Activated naive CD4-positive, alpha-beta T cell treated with anti-CD3 and anti-CD28 coated beads, Interleukin-2, amount 50 U/mL, for 24 hours (primary cell): ENCODE measurements at regions not wholly inside any gene's neighbourhood (a gene's known extent, or its start where the extent isn't known, plus 50 kb on each side); places are given as distances from the start of the nearest gene placed in this dataset.
"Not testable (repeated sequence)": the region's sequence is repeated elsewhere in the genome, so short reads cannot be mapped to it uniquely, and the experiment has no call there.

Experiments
- H3K27ac Mint-ChIP-seq: one replicate; pipeline ENCODE4 v1.8.0; 2021; ENCODE audit warnings: mild to moderate bottlenecking, mixed read lengths
- H3K27me3 Mint-ChIP-seq: one replicate; pipeline ENCODE4 v1.8.0; 2021; ENCODE audit warnings: mixed read lengths
- H3K36me3 Mint-ChIP-seq: one replicate; pipeline ENCODE4 v1.8.0; 2021; ENCODE audit warnings: mixed read lengths
- H3K4me1 Mint-ChIP-seq: one replicate; pipeline ENCODE4 v1.8.0; 2021; ENCODE audit warnings: mixed read lengths
- H3K4me3 Mint-ChIP-seq: one replicate; pipeline ENCODE4 v1.8.0; 2021; ENCODE audit warnings: mild to moderate bottlenecking, mixed read lengths
- H3K9me3 Mint-ChIP-seq: one replicate; pipeline ENCODE4 v1.8.0; 2021; ENCODE audit warnings: mixed read lengths

DNA sequence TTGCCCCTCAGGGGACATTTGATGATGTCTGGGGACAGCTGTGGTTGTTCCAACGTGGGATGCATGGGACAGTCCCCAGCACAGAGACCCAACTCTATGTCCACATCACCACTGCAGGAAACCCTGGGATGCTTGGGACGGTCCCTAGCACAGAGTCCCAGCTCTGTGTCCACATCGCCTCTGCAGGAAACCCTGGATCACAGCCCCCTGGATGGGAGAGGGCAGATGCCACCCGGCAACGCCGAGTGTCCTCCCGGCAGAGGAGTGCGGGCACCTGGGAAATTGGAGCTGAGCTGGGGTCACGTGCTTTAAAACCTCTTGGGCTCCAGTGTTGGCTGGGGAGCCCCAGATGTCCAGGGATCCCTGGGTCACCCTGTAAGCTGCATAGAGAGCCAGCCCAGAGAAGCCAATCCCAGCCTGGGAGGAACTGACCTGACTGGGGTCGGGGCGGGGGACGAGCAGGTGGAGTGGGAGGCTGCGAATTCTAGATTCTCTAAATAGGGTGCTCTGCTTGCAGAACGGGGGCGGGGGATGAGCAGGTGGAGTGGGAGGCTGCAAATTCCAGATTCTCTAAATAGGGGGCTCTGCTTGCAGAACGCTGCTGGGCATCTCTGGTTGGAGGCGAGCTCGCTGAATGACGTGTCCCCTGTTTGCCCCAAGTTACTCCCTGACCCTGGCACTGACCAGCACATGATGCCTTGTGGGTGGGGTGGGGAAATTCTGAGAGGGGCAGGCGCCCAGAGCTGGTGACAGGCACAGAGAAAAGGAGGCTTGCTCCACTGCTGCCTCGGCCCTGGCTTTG lies 1197.8 kb downstream of the BRD1 start:
- no peaks in the 10 kb centered on the region for H3K4me1 Mint-ChIP-seq
- H3K27ac Mint-ChIP-seq: no peak overlapping the region
- H3K36me3 Mint-ChIP-seq: no peaks in the 10 kb centered on the region
- no peaks in the 10 kb centered on the region for H3K9me3 Mint-ChIP-seq
- no peak overlapping the region for H3K4me3 Mint-ChIP-seq
- H3K27me3 Mint-ChIP-seq: no peaks in the 10 kb centered on the region

DNA sequence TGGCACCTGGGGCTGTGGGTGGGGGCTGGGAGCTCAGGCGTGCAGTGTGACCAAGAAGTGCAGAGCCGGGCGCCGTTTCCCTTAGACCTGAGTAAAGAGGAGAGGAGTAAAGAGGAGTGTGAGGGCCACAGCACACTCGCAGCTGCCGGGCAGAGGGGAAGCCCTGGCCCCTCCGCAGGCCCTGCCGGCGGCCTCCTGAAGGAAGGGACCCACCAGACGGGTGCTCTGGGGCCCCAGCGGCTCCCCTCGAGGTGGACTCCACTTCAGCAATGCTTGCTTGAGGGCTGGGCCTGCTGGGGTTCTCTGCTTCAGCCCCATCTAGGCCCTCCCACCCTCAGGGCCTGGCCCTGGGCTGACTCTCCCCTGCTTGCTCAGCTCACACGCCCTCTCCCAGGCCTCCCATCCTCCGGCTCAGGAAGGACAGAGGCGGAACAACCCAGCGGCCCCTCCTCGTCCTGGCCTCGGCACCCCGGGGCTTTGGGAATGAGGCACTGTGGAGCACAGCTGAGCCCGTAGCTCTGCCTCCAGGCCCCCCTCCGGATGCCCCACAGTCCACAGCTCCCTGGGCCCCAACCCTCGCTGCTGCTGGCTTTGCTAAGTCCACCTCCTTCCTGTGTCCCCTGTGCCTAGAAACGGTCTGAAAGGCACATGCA lies 1198.7 kb downstream of the BRD1 start:
- no peaks in the 10 kb centered on the region for H3K27me3 Mint-ChIP-seq
- H3K27ac Mint-ChIP-seq: no peak overlapping the region
- no peaks in the 10 kb centered on the region for H3K36me3 Mint-ChIP-seq
- no peak overlapping the region for H3K4me3 Mint-ChIP-seq
- H3K4me1 Mint-ChIP-seq: no peaks in the 10 kb centered on the region
- H3K9me3 Mint-ChIP-seq: no peaks in the 10 kb centered on the region

DNA sequence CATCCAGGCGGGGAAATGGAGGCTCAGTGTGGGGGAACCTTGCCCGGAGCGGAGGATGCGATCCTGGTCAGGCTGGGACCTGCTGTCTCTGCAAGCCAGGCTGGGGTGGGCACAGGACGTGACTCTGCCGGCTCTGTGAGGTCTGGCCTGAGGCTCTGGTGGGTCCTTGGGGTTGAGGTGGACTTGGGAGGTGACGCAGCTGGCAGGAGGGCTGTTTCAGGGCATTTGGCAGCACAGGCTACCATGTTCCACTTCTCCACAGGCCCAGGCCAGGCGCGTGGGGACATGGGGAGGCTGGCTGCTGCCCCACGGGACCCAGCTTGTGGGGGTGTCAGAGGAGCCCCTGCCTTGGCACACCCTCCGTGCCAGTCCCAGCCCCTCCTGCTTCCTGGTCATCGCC lies 1199.7 kb downstream of the BRD1 start:
- H3K4me1 Mint-ChIP-seq: no peaks in the 10 kb centered on the region
- no peaks in the 10 kb centered on the region for H3K27me3 Mint-ChIP-seq
- H3K4me3 Mint-ChIP-seq: no peak overlapping the region
- H3K36me3 Mint-ChIP-seq: no peaks in the 10 kb centered on the region
- no peaks in the 10 kb centered on the region for H3K9me3 Mint-ChIP-seq
- no peak overlapping the region for H3K27ac Mint-ChIP-seq

DNA sequence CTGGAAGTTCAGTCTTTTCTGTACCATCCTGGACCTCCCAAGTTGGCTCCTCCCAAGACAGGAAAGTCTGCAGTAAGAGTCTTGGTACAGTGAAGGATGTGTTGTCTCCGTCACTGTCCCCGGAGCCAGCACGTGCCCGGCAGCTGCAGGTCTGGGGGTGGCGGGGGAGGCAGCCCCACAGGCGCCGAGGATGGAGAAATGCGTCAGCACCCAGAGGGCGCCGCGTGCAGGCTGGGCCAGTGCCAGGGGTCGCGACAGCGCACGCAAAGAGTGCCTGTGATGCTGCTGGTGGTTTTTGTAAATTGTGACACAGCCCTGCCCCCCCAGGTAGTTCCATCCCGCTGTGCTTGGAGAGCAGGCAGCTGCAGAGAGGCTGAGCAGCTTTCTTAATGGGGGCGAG lies 1200.5 kb downstream of the BRD1 start:
- Mint-ChIP-seq H3K4me3 (no peak overlapping the region), H3K36me3 (no peaks in the 10 kb centered on the region), H3K9me3 (no peaks in the 10 kb centered on the region), H3K4me1 (no peaks in the 10 kb centered on the region), H3K27ac (no peak overlapping the region), H3K27me3 (no peaks in the 10 kb centered on the region)

DNA sequence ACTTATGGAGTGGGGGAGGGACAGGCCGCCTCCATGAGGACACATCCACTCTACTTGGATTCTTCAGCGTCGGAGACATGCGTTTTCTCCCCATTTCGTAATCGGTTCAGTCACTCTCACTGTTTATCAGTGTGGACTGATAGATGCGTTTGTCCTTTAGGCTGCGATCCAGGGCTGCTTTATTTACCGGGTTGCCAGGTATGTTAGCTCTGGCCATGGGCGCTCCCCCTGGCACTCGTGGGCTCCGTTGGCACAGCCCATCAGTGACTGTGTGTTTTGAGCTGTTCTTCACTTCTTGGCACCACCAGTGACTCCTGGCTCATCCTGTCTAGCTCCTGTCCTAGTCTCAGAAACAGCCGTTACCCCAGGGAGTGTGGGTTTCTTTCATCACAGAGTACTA lies 1203.3 kb downstream of the BRD1 start:
- no peaks in the 10 kb centered on the region for H3K36me3 Mint-ChIP-seq
- no peaks in the 10 kb centered on the region for H3K27me3 Mint-ChIP-seq
- H3K9me3 Mint-ChIP-seq: no peaks in the 10 kb centered on the region
- no peak overlapping the region for H3K27ac Mint-ChIP-seq
- no peaks in the 10 kb centered on the region for H3K4me1 Mint-ChIP-seq
- no peak overlapping the region for H3K4me3 Mint-ChIP-seq

DNA sequence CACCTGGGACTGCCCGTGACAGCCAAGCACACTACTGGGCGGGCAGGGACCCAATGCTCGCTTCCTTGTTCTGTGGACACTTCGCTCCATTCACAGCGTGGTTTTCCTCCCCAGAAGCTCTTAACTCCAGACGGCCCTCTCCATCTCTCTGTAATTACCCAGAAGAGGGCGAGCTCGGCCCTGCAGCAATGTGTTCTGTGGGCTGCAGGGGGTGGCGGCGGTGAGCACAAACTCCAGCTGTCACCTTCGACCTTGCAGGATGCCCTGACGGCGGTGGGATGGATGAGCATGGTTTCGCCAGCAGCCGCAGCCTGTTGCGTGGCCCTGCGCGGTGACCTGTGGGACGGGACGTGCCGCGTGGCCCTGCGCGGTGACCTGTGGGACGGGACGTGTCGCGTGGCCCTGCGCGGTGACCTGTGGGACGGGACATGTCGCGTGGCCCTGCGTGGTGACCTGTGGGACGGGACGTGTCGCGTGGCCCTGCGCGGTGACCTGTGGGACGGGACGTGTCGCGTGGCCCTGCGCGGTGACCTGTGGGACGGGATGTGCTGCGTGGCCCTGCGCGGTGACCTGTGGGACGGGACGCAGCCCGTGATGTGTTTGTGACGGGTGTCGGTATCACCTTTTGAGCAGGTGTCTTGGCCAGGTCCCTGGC lies 1204.7 kb downstream of the BRD1 start:
- Mint-ChIP-seq H3K4me3 (no peak overlapping the region), H3K4me1 (no peaks in the 10 kb centered on the region), H3K9me3 (no peaks in the 10 kb centered on the region), H3K27ac (no peak overlapping the region), H3K27me3 (no peaks in the 10 kb centered on the region), H3K36me3 (no peaks in the 10 kb centered on the region)

DNA sequence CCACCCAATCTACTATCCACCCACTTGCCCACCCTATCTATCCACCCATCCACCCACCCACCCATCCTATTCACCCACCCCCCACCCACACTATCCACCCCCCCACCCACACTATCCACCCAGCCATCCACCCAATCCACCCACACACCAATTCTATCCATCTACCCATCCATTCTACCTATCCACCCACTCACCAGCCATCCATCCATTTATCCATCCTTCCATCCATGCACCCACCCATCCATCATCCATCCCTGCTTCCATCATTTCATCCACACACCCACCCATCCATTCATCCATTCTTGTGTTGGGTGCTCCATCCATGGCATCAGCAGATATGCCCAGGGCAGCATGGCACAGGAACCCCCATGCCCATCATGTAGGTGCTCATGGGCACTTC lies 1206.6 kb downstream of the BRD1 start:
- Mint-ChIP-seq H3K4me3 (no peak overlapping the region), H3K36me3 (no peaks in the 10 kb centered on the region), H3K9me3 (no peaks in the 10 kb centered on the region), H3K4me1 (no peaks in the 10 kb centered on the region), H3K27me3 (no peaks in the 10 kb centered on the region), H3K27ac (no peak overlapping the region)

DNA sequence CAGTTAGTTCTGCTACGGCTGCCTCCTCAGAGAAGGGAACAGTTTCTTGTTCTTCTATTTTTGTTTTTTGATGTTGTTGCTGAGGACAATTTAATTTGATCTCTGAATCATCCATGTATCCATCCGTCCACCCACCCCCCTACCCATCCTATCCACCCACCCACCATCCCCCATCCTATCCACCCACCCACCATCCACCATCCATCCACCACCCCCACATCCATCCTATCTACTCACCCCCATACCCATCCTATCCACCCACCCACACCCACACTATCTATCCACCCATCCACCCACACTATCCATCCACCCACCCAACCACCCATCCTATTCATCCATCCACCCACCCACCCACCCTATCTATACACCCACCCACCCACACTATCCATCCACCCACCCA lies 1207.2 kb downstream of the BRD1 start:
- not testable (repeated sequence) for H3K27ac Mint-ChIP-seq, H3K27me3 Mint-ChIP-seq, H3K4me1 Mint-ChIP-seq, H3K36me3 Mint-ChIP-seq, H3K4me3 Mint-ChIP-seq, H3K9me3 Mint-ChIP-seq

DNA sequence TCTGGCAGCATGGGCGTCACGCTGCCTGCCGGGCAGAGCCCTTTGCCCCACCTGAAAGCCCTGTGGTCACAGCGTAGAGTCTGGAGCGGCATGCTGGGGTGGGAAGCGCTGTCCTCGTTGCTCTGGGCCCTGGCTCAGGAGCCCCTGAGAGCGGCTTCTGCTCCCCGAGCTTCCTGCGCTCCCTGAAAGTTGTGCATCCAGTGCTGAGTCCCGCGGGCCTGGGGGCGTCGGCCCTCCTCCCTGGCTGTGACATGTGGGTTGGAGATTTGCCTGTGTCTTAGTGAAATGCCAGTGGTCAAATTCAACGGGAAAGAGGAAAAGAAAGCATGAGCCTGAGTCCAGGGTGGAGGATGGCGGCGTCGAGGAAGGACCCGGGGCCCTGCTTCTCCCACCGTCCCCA lies 1208.0 kb downstream of the BRD1 start:
- H3K36me3 Mint-ChIP-seq: no peaks in the 10 kb centered on the region
- no peaks in the 10 kb centered on the region for H3K4me1 Mint-ChIP-seq
- no peaks in the 10 kb centered on the region for H3K27me3 Mint-ChIP-seq
- no peaks in the 10 kb centered on the region for H3K9me3 Mint-ChIP-seq
- H3K27ac Mint-ChIP-seq: no peak overlapping the region
- H3K4me3 Mint-ChIP-seq: no peak overlapping the region

DNA sequence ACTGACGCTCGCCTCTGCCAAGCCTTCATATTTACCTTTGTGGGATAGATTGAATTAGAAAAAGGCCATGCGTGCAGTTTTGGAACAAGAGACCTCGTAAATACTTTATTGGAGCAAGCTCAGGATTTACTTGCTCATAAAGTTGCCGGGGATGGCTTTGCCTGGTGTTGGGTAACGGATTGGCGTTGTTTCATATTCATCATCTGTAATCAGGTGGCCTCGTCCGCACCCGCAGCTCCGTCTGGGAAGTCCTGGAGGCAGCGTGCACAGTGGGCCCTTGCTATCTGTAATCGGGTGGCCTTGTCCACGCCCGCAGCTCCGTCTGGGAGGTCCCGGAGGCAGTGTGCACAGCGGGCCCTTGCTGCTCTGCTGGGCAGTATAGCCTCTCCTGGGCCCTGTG lies 1209.3 kb downstream of the BRD1 start:
- H3K9me3 Mint-ChIP-seq: no peaks in the 10 kb centered on the region
- no peak overlapping the region for H3K27ac Mint-ChIP-seq
- H3K4me3 Mint-ChIP-seq: no peak overlapping the region
- no peaks in the 10 kb centered on the region for H3K27me3 Mint-ChIP-seq
- no peaks in the 10 kb centered on the region for H3K4me1 Mint-ChIP-seq
- no peaks in the 10 kb centered on the region for H3K36me3 Mint-ChIP-seq

DNA sequence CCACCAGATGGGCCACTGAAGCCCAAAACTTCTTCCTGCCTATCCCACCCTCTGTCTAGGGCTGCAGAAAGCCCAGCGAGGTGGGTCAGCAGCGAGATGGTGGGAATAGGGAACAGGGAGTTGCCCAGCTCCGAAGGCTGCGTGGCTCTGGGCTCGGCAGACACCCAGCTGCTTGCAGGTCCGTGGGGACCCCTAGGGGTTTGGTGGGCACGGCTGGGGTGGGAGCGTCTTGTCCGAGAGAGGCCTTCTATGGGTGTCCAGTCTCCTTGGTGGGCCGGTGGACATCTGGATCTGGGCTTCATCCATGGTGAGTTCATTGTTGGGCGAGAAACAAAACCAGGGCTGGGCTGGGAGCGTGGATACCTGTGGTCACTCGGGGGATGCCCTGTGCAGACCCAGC lies 1211.0 kb downstream of the BRD1 start:
- no peaks in the 10 kb centered on the region for H3K9me3 Mint-ChIP-seq
- H3K27ac Mint-ChIP-seq: no peak overlapping the region
- no peaks in the 10 kb centered on the region for H3K4me1 Mint-ChIP-seq
- no peak overlapping the region for H3K4me3 Mint-ChIP-seq
- no peaks in the 10 kb centered on the region for H3K27me3 Mint-ChIP-seq
- H3K36me3 Mint-ChIP-seq: no peaks in the 10 kb centered on the region

DNA sequence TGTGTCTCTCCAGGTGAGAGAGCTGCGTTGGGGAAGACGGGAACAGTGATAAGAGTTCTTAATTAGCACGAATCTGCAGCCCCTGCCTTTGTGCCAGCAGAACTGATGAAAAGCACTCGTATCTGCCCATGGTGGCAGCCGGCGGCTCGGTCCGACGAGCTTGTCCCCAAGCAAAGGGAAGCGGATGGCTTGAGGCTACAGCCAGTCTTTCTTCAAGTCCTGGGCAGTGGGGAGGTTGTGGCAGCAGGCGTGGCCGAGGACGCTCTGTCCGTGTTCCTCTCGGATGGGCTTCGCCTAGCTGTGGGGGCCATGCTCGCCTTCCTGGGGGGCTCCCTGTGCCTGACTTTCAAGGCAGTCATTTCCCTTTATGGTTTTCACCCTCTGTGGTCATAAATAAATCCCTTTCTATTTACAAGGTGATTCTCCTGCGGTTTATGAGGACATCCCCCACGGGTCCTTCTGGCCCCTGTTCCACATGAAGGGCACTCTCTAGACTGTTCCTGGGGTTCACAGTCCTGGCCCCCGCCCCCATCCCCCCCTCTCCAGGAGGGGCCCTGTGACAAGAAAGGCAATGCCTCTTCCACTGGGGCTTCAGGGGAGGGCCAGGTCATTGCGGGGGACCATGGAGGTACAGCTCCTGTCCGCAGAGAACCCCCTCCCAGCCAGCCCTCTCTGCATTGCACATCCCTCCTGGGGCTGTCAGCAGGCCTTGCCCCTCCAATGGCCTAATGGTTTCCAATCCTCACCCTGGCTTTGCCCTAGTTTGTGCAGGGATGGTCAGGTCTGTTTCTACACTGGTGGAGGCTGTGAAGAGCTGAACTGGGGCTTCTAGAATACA lies 1212.3 kb downstream of the BRD1 start:
- Mint-ChIP-seq H3K27me3 (no peaks in the 10 kb centered on the region), H3K4me1 (no peaks in the 10 kb centered on the region), H3K9me3 (no peaks in the 10 kb centered on the region), H3K36me3 (no peaks in the 10 kb centered on the region), H3K4me3 (no peak overlapping the region), H3K27ac (no peak overlapping the region)

DNA sequence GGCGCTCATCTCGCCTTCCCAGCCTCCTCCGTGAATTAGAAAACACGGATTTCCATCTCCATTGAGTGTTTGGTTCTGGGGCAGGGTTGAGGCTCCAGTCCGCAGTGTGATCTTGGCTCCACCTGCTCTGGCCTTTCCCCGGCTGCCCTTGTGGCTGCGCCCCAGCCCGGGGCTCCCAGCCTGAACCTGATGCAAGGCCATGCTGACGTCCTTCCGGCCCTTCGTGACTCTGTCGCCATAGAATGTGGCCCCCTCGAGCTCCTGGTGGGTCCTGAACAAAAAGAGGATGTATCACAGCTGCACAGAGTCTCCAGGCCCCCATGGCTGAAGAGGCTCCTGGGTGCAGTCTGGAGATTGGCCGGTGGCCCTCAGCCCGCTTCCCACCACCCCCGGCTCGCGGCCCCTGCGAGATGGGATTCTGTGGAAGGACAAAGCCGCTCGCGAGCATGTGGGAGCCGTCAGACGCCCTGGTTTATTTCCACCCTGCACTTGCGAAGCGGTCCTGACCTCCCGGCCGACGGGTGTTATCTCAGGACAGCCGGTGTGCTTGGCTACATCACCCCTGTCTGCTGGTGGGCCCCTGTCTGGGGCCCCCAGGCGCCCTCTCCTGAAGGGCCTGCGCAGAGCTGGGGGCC lies 1214.0 kb downstream of the BRD1 start:
- no peaks in the 10 kb centered on the region for H3K4me1 Mint-ChIP-seq
- no peak overlapping the region for H3K27ac Mint-ChIP-seq
- H3K36me3 Mint-ChIP-seq: no peaks in the 10 kb centered on the region
- no peaks in the 10 kb centered on the region for H3K9me3 Mint-ChIP-seq
- H3K4me3 Mint-ChIP-seq: no peak overlapping the region
- H3K27me3 Mint-ChIP-seq: no peaks in the 10 kb centered on the region

DNA sequence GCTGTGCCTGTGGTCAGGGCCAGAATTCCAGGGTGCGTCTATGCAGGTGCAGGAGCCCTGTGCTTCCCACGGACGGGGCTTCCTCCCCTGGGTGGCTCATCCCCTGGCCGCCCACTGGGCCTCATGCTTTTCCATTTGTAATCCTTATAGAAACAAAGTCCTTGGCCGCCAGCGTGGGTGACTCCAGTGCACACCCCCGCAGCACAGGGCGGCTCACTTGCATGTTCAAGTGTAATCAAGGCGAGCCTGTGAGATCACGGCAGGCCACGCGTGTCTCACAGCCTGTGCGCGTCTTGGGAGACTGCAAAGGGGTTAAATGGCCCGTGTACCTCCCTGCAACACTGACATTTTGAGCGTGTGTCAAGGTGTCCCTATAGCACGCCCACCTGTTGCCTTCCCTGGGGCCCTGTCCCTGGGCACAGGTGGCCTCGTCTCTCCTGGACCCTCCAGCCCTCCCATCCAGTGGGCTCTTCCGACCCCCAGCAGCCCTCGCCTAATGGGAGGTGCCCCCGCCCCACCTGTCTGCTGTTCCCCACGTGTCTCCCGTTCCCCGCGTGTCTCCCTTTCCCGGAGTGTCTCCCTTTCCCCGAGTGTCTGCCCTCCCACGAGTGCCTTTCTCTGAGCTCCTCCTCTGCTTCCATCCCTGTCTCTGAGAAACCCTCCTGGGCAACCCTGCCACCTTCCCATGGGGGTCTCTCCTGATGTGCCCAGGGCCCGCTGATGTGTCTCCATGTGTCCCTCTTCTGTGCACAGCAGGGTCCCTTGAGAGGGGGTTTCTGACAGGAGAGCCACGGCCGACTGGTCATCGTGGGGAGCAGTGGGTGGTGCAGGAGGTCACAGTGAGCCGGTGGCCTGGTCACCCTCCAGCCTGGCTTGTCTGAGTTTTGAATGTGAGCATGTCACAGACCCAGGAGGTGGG lies 1215.3 kb downstream of the BRD1 start:
- Mint-ChIP-seq H3K27me3 (no peaks in the 10 kb centered on the region), H3K27ac (no peak overlapping the region), H3K4me1 (no peaks in the 10 kb centered on the region)

More for the DNA sequence above, 1215.3 kb downstream of the BRD1 start:
- no peaks in the 10 kb centered on the region for H3K36me3 Mint-ChIP-seq
- no peaks in the 10 kb centered on the region for H3K9me3 Mint-ChIP-seq
- no peak overlapping the region for H3K4me3 Mint-ChIP-seq
